ENCODE measurements at regions not wholly inside any gene's neighbourhood (a gene's known extent, or its start where the extent isn't known, plus 50 kb on each side); places are given as distances from the start of the nearest gene placed in this dataset.

GRCh38 chr13:44726214-44726613 is 150.1 kb upstream of the TSC22D1 start:
- WGBS (ENCODE audit: low lambda C conversion rate): 50% methylated on average over 3 of the region's 3 CpGs
- Histone ChIP-seq H3K79me2 (ENCODE audit: insufficient read depth, low read length) (no peaks in the 10 kb centered on the region), H3K4me1 (ENCODE audit: insufficient read depth, low read length) (no peaks in the 10 kb centered on the region), H3K9me3 (ENCODE audit: low read length) (no peaks in the 10 kb centered on the region), H3K4me3 (replicated peaks in 1 of 3; ENCODE audit: insufficient read depth in 1 of 3, low read depth in 2 of 3, low read length in 3 of 3) (no peak overlapping the region), H3K36me3 (replicated peaks in 1 of 2; ENCODE audit: control insufficient read depth in 1 of 2, insufficient read depth in 2 of 2, low read length in 2 of 2) (no peaks in the 10 kb centered on the region), H4K20me1 (ENCODE audit: insufficient read depth, low read length) (no peaks in the 10 kb centered on the region), H3K9ac (ENCODE audit: insufficient read depth, low read depth, low read length) (no peak overlapping the region), H2AFZ (ENCODE audit: low read length) (no peak overlapping the region), H3K4me2 (ENCODE audit: low read depth, low read length) (no peak overlapping the region), H3K27me3 (ENCODE audit: control insufficient read depth in 1 of 2, insufficient read depth in 2 of 2, low read length in 2 of 2) (0 out of 5 replicates have a peak, but pooled peaks cover 0 to 3% of the 10 kb centered on the region in 2 experiments), H3K27ac (ENCODE audit: extremely low read length, insufficient read depth, low read length) (no peak overlapping the region)
- FAIRE-seq (no peak), DNase-seq (ENCODE audit: low spot score) (no peak), ATAC-seq (no peak)
- in situ Hi-C loops (cut with HindIII; ENCODE audit: extremely low pct_ligation_motif_present, low pct_unique_long_range_greater_than_20kb) (no loop called here), intact Hi-C loops (cut with micrococcal nuclease; ENCODE audit: unreplicated experiment) (no loop called here)
- ChIA-PET POLR2A (no interaction called here), CTCF (ENCODE audit: low intra/inter-chr PET ratio, low total read pairs) (no interaction called here)
- BruUV-seq (replicated peaks): no TSS peak
- TF ChIP-seq SMARCE1 (IDR thresholded peaks at IDR 0.05; ENCODE audit: borderline replicate concordance) (no peak), ATF3 (CRISPR knock-in tag; IDR thresholded peaks at IDR 0.05) (no peak), TFDP1 (CRISPR knock-in tag; IDR thresholded peaks at IDR 0.05; ENCODE audit: borderline replicate concordance) (no peak), MEIS1 (CRISPR knock-in tag; IDR thresholded peaks at IDR 0.05; ENCODE audit: borderline replicate concordance) (no peak), ZNF232 (CRISPR knock-in tag; IDR thresholded peaks at IDR 0.05; ENCODE audit: borderline replicate concordance) (no peak), SP5 (CRISPR knock-in tag; IDR thresholded peaks at IDR 0.05; ENCODE audit: borderline replicate concordance, low read depth) (no peak), SAP130 (CRISPR knock-in tag; IDR thresholded peaks at IDR 0.05; ENCODE audit: low read depth) (no peak), NFYB (CRISPR knock-in tag; IDR thresholded peaks at IDR 0.05) (no peak), ZNF350 (CRISPR knock-in tag; IDR thresholded peaks at IDR 0.05; ENCODE audit: borderline replicate concordance, low read depth) (no peak), GTF3A (CRISPR knock-in tag; conservative IDR thresholded peaks at IDR 0.05) (no peak), TAF1 (CRISPR knock-in tag; IDR thresholded peaks at IDR 0.05) (no peak), SYNCRIP (IDR thresholded peaks at IDR 0.05; ENCODE audit: insufficient read depth, low read depth, low read length) (no peak), PREB (CRISPR knock-in tag; IDR thresholded peaks at IDR 0.05) (no peak)
- TF ChIP-seq, protein P1, sequence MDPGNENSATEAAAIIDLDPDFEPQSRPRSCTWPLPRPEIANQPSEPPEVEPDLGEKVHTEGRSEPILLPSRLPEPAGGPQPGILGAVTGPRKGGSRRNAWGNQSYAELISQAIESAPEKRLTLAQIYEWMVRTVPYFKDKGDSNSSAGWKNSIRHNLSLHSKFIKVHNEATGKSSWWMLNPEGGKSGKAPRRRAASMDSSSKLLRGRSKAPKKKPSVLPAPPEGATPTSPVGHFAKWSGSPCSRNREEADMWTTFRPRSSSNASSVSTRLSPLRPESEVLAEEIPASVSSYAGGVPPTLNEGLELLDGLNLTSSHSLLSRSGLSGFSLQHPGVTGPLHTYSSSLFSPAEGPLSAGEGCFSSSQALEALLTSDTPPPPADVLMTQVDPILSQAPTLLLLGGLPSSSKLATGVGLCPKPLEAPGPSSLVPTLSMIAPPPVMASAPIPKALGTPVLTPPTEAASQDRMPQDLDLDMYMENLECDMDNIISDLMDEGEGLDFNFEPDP (CRISPR knock-in tag; conservative IDR thresholded peaks at IDR 0.05): no peak
- TF ChIP-seq, protein P2, sequence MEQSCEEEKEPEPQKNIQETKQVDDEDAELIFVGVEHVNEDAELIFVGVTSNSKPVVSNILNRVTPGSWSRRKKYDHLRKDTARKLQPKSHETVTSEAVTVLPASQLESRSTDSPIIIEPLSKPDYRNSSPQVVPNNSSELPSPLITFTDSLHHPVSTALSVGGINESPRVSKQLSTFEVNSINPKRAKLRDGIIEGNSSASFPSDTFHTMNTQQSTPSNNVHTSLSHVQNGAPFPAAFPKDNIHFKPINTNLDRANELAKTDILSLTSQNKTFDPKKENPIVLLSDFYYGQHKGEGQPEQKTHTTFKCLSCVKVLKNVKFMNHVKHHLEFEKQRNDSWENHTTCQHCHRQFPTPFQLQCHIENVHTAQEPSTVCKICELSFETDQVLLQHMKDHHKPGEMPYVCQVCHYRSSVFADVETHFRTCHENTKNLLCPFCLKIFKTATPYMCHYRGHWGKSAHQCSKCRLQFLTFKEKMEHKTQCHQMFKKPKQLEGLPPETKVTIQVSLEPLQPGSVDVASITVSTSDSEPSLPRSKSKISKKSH (CRISPR knock-in tag; IDR thresholded peaks at IDR 0.05; ENCODE audit: borderline replicate concordance): no peak
- TF ChIP-seq, protein P3, sequence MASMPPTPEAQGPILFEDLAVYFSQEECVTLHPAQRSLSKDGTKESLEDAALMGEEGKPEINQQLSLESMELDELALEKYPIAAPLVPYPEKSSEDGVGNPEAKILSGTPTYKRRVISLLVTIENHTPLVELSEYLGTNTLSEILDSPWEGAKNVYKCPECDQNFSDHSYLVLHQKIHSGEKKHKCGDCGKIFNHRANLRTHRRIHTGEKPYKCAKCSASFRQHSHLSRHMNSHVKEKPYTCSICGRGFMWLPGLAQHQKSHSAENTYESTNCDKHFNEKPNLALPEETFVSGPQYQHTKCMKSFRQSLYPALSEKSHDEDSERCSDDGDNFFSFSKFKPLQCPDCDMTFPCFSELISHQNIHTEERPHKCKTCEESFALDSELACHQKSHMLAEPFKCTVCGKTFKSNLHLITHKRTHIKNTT (CRISPR knock-in tag; IDR thresholded peaks at IDR 0.05): no peak
- TF ChIP-seq, protein P4, sequence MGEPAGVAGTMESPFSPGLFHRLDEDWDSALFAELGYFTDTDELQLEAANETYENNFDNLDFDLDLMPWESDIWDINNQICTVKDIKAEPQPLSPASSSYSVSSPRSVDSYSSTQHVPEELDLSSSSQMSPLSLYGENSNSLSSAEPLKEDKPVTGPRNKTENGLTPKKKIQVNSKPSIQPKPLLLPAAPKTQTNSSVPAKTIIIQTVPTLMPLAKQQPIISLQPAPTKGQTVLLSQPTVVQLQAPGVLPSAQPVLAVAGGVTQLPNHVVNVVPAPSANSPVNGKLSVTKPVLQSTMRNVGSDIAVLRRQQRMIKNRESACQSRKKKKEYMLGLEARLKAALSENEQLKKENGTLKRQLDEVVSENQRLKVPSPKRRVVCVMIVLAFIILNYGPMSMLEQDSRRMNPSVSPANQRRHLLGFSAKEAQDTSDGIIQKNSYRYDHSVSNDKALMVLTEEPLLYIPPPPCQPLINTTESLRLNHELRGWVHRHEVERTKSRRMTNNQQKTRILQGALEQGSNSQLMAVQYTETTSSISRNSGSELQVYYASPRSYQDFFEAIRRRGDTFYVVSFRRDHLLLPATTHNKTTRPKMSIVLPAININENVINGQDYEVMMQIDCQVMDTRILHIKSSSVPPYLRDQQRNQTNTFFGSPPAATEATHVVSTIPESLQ (CRISPR knock-in tag; conservative IDR thresholded peaks at IDR 0.05): no peak
